SJCRH30 (cell line): ENCODE measurements at regions not wholly inside any gene's neighbourhood (a gene's known extent, or its start where the extent isn't known, plus 50 kb on each side); places are given as distances from the start of the nearest gene placed in this dataset.
A peak's percentile ranks its signal among the peaks of the same experiment; 100 is the strongest.

Experiments
- DNase-seq, 2 experiments: peaks; one replicate each; pipeline ENCODE4 v3.0.0-alpha.2; 2015 to 2020
- H3K27ac ChIP-seq: fragments of 250-450 bp; sonication (Bioruptor Pico); 2 replicates; pipeline ENCODE4 v1.5.1; 2020; ENCODE audit warnings: mild to moderate bottlenecking, moderate library complexity
- H3K27me3 ChIP-seq: fragments of 250-450 bp; sonication (Bioruptor Pico); 2 replicates; pipeline ENCODE4 v1.5.1; 2020; ENCODE audit warnings: mild to moderate bottlenecking, moderate library complexity
- H3K36me3 ChIP-seq: fragments of 250-450 bp; sonication (Bioruptor Pico); 2 replicates; pipeline ENCODE4 v1.5.1; 2020; ENCODE audit warnings: mild to moderate bottlenecking, moderate library complexity
- H3K4me1 ChIP-seq: fragments of 250-450 bp; sonication (Bioruptor Pico); 2 replicates; pipeline ENCODE4 v1.5.1; 2020; ENCODE audit warnings: mild to moderate bottlenecking, moderate library complexity
- H3K4me3 ChIP-seq: fragments of 250-450 bp; sonication (Bioruptor Pico); 2 replicates; pipeline ENCODE4 v1.5.1; 2020; ENCODE audit warnings: mild to moderate bottlenecking, moderate library complexity
- H3K9me3 ChIP-seq: fragments of 250-450 bp; sonication (Bioruptor Pico); replicated peaks from 2 replicates; pipeline ENCODE4 v1.5.1; 2020; ENCODE audit warnings: mild to moderate bottlenecking, moderate library complexity

DNA sequence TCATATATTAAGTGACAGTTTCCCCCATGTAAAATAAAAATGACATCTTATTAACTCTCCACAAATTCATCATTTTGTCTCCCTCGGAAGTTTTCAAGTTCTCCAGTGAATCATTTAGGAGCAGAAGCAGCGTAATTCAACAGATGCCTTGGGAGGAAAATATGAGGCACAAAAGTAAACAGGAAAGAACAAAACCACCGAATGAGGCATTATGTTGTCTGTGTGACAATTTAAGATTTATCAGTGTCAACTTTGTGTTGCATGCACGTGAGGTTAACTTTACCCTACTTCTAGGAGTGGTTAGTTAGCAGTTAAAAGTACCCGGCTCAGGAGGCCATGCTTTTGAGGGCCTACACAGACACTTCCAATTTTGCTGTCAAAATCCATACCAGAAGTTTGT is 258.6 kb downstream of the IPO8 start:
- H3K27me3 ChIP-seq = no peaks in the 10 kb centered on the region
- H3K36me3 ChIP-seq = no peaks in the 10 kb centered on the region
- no peak for DNase-seq
- H3K9me3 ChIP-seq = no peaks in the 10 kb centered on the region
- no peak overlapping the region for H3K4me3 ChIP-seq
- no peak overlapping the region for H3K27ac ChIP-seq
- H3K4me1 ChIP-seq = no peaks in the 10 kb centered on the region

DNA sequence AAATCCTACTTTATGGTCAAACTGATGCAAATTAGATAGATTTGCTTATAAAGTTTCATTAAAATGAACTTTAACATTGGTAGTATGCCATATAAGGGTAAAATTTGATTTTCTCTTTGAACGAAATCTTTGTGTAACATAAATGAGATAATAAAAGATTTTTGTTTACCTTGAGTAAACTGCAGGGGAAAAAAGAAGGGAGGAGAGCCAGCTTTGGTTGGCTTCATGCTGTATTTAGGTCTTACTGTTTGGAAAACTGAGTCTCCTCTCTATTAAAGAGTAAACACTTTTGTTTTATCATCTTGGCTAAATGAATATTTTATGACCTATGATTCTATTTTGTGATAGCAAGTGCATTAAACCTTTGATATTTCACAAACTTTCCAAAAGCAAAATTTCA is 267.6 kb downstream of the IPO8 start:
- Histone ChIP-seq H3K4me3 (no peak overlapping the region), H3K27me3 (no peaks in the 10 kb centered on the region), H3K9me3 (0 out of 2 replicates have a peak, but pooled peaks cover 6% of the 10 kb centered on the region), H3K27ac (no peak overlapping the region), H3K4me1 (no peaks in the 10 kb centered on the region), H3K36me3 (no peaks in the 10 kb centered on the region)
- DNase-seq = no peak

DNA sequence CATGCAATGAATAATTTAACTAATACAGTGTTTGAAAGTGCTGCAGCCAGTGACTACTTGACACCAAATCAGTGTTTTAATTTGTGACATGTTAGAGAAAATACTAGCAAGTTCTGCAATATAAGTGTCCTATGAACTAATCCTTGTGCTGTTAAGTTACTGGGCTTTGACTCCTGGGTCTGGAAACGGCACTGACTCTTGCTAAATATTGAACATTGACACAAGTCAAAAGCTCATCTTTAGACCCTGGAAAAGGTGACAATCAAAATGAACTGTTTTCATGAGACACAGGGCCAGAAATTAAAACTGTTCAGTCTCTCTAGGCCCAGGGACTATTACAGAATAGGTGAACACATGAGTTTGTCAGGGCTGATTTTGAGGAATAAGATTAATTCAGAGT is 268.1 kb downstream of the IPO8 start:
- H3K27me3 ChIP-seq = no peaks in the 10 kb centered on the region
- no peak for DNase-seq
- no peak overlapping the region for H3K27ac ChIP-seq
- no peaks in the 10 kb centered on the region for H3K4me1 ChIP-seq
- no peaks in the 10 kb centered on the region for H3K36me3 ChIP-seq
- 0 out of 2 replicates have a peak, but pooled peaks cover 6% of the 10 kb centered on the region for H3K9me3 ChIP-seq
- H3K4me3 ChIP-seq = no peak overlapping the region

DNA sequence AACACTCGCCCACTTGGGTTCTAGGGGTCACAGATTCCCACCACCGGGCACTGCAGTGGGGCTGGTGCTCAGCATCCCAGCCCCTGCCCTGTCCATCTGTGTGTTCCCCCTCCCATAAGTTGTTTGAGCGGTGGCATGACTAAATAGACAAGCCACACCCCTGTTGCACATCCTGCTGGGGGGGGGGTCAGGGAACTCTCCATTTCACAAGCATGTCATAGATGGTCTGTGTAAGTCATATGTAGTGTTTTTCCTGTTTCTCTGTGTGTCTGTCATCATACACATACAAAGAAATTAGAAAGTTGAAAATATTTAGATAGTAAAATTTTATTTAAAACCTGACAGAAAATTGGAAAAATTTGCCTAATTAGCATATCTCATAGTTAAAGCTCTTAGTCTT is 270.2 kb downstream of the IPO8 start:
- no peaks in the 10 kb centered on the region for H3K36me3 ChIP-seq
- no peak for DNase-seq
- H3K27me3 ChIP-seq = no peaks in the 10 kb centered on the region
- H3K27ac ChIP-seq = no peak overlapping the region
- H3K9me3 ChIP-seq = 0 out of 2 replicates have a peak, but pooled peaks cover 6% of the 10 kb centered on the region
- no peak overlapping the region for H3K4me3 ChIP-seq
- no peaks in the 10 kb centered on the region; the same call in 1 of the 2 replicates for H3K4me1 ChIP-seq

DNA sequence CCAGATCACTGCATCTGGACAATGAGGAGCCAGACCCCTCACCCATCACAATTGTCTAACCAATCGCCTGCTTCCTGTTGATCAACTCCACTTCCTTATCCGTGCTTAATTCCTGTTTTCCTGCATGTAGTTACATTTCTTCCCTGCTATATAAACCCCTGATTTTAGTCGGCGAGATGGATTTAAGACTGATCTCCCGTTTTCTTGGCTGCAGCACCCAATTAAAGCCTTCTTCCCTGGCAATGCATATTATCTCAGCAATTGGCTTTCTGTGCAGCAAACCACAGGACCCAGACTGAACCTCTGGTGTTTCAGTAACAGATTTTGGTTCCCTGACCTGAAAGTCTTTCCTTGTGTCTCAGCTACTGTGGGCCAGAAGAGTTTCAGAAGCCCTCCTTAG is 272.3 kb downstream of the IPO8 start:
- no peaks in the 10 kb centered on the region for H3K36me3 ChIP-seq
- no peak overlapping the region for H3K4me3 ChIP-seq
- 0 out of 2 replicates have a peak, but pooled peaks cover 6% of the 10 kb centered on the region for H3K9me3 ChIP-seq
- no peak overlapping the region for H3K27ac ChIP-seq
- no peaks in the 10 kb centered on the region for H3K27me3 ChIP-seq
- no peaks in the 10 kb centered on the region; the same call in 1 of the 2 replicates for H3K4me1 ChIP-seq
- no peak for DNase-seq

DNA sequence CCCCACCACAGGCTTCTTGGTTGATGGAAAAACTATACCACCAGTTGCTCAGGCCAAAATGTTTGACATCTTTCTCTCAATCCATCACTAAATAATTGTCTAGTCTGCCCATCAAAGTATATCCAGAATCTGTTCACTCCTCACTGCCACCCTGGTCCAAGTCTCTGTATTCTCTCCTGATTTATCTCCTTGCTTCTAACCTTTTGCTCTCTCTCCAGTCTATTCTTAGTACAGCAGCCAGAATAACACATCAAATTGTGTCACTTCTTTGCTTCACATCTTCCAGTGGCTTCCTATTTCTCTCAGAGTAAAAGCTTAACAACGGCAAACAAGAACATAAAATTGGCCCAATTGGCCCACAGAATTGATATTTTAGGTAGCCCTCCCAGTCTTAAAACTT is 272.8 kb downstream of the IPO8 start:
- Histone ChIP-seq H3K9me3 (0 out of 2 replicates have a peak, but pooled peaks cover 6% of the 10 kb centered on the region), H3K4me1 (peaks cover 1% of the 10 kb centered on the region; the same call in 1 of the 2 replicates), H3K36me3 (no peaks in the 10 kb centered on the region), H3K27me3 (no peaks in the 10 kb centered on the region), H3K4me3 (no peak overlapping the region), H3K27ac (no peak overlapping the region)
- no peak for DNase-seq

DNA sequence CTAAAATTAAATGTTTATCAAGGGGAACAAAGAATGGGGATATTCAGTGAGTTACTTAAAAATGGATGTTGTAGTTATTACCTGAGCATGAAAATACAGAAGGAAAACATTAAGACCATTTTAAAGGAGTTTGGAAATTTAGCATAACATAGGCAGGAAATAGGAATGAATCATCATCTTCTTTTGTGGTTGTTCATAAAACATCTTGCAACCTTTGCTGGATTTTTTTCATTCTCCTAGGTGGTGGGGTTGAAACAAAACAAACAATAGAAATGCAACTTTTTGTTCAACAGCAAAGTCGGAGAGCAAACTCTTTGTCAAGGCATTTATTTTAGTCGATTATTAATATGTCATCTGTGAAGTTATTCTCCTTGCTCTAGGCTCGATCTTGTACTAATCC is 275.1 kb downstream of the IPO8 start:
- H3K27me3 ChIP-seq = no peaks in the 10 kb centered on the region
- H3K36me3 ChIP-seq = no peaks in the 10 kb centered on the region
- H3K9me3 ChIP-seq = no peaks in the 10 kb centered on the region
- H3K4me1 ChIP-seq = peaks cover 8% of the 10 kb centered on the region; the same call in 1 of the 2 replicates
- no peak overlapping the region for H3K4me3 ChIP-seq
- DNase-seq = no peak
- H3K27ac ChIP-seq = no peak overlapping the region

DNA sequence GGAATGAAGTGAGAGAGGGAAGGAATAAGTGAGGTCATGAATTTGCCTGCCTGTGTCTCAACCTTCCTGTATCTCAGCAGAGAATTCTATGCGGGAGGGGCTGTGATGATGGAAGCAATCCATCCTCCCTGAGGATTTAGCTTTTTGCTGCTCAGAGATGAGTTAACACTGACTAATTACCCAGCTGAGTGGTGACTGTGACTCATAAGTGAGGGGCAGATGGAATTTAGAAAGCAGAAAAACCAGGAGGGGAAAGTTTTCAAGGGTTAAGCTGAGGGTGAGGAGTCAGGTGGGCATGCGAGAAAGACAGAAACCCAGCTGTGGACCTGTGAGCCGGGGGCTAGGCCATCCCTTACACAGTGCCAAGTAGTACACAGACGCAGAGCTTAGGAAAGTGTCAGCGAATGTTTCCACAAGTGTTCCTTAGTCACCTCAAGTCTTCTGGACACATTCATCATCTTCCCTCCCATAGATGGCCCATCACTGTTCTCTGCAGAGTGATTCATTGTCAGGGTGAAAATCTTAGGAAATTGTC is 277.9 kb downstream of the IPO8 start:
- DNase-seq = peak; percentile 49 to 52
- H3K36me3 ChIP-seq = no peaks in the 10 kb centered on the region
- no peaks in the 10 kb centered on the region for H3K9me3 ChIP-seq
- H3K27ac ChIP-seq = no peak overlapping the region
- no peak overlapping the region for H3K4me3 ChIP-seq
- no peaks in the 10 kb centered on the region for H3K27me3 ChIP-seq
- H3K4me1 ChIP-seq = peaks cover 8% of the 10 kb centered on the region; the same call in 1 of the 2 replicates

DNA sequence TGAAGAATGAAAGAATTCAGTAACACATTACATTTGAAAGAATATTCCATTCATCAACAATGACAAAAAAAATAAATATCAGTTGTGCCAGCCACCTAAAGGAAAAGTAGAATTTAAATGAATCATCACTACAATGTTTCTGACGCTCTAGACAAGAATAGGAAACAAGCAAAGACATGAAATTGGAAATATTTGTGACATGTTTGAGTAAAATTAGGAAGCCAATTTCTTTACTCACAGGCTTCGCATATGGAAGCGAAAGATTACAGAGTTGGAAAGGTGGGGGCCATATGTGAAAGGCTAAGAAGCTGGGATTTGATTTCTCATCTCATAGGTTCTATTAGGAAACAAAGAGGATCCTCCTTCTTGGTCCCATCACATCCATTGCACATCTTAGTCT is 279.0 kb downstream of the IPO8 start:
- H3K36me3 ChIP-seq = no peaks in the 10 kb centered on the region
- H3K27ac ChIP-seq = no peak overlapping the region
- H3K4me3 ChIP-seq = no peak overlapping the region
- H3K9me3 ChIP-seq = no peaks in the 10 kb centered on the region
- peaks cover 8% of the 10 kb centered on the region; the same call in 1 of the 2 replicates for H3K4me1 ChIP-seq
- DNase-seq = no peak
- no peaks in the 10 kb centered on the region for H3K27me3 ChIP-seq

DNA sequence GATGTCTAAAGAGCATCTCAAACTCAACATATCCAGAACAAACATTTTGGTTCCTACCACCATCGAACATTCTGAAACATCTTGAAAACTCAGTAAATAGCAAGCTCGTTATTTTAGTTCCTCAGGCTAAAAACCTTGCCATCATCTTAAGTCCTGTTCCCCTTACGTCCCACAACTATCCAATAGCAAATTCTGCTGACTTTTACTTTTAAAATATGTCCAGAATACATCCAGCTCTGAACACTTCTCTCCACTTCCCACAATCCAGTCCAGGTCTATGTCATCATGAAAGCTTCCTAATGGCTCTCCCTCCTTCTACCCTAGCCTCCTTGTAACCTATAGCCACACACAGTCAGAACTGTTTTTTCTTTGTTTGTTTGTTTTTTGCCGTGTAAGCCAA is 279.9 kb downstream of the IPO8 start:
- Histone ChIP-seq H3K9me3 (no peaks in the 10 kb centered on the region), H3K27me3 (no peaks in the 10 kb centered on the region), H3K27ac (no peak overlapping the region), H3K36me3 (no peaks in the 10 kb centered on the region), H3K4me1 (peaks cover 8% of the 10 kb centered on the region), H3K4me3 (no peak overlapping the region)
- no peak for DNase-seq

DNA sequence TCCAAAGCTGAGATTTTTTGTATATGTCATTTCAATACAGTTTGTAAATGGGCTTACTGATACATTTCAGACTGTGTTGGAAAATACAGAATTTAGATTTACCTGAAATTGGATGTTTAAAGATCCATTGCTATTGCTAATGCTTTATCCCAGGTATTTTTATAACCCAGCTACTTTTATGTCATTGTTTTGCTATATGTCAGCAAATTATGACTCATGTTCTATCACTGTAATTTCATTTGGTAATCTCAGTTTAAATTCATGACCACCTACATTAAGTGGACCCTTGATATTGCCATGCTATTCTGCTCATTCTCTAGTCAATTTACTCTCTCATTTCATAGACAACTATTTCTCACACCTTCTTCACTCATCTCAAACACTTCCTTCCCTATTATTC is 281.2 kb downstream of the IPO8 start:
- Histone ChIP-seq H3K36me3 (no peaks in the 10 kb centered on the region), H3K4me1 (peaks cover 8% of the 10 kb centered on the region), H3K27me3 (no peaks in the 10 kb centered on the region), H3K4me3 (no peak overlapping the region), H3K27ac (no peak overlapping the region), H3K9me3 (no peaks in the 10 kb centered on the region)
- DNase-seq = no peak

DNA sequence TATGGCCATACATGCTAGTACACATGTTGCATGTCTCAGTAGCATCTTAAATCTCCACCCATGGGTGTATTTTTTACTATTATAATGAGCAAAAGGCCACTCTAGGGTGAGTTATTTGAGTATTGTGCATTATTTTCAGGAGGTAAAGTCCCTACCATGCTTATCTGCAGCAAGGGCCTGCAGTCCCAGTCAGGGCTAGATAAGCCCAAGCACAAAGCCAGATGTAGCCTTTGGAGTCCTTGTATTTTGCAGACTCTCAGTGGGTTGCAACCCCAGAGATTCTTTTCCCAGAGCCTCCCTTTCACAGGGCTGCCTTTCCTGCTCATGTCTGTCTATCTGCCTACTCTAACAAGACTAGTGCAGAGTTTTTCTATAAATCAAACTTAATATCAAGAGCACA is 295.3 kb downstream of the IPO8 start:
- Histone ChIP-seq H3K36me3 (no peaks in the 10 kb centered on the region), H3K27me3 (no peaks in the 10 kb centered on the region), H3K9me3 (peaks cover 8% of the 10 kb centered on the region; the same call in 1 of the 2 replicates), H3K27ac (no peak overlapping the region), H3K4me1 (no peaks in the 10 kb centered on the region; the same call in 1 of the 2 replicates), H3K4me3 (no peak overlapping the region)
- DNase-seq = no peak

DNA sequence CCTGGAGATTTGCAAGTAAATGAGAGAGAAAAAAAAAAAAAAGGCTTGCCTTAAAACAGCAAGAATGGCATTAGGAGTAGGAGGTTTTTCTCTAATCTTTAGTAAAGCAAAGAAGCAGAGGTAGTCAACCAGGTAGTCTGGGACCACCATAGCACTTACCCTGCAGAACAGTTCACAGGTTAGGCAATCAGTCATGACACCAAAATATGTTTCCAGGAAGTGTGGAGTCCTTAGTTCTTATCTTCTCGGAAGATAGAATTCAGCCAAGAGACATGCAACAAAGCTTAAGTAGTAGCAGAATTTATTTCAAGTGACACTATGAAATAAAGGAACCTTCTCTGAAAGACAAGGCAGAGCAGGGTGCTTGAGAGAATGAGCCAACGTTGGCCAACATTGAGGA is 295.8 kb downstream of the IPO8 start:
- Histone ChIP-seq H3K4me3 (no peak overlapping the region), H3K36me3 (no peaks in the 10 kb centered on the region), H3K4me1 (no peaks in the 10 kb centered on the region; the same call in 1 of the 2 replicates), H3K27me3 (no peaks in the 10 kb centered on the region), H3K27ac (no peak overlapping the region), H3K9me3 (peaks cover 8% of the 10 kb centered on the region; the same call in 1 of the 2 replicates)
- DNase-seq = no peak

DNA sequence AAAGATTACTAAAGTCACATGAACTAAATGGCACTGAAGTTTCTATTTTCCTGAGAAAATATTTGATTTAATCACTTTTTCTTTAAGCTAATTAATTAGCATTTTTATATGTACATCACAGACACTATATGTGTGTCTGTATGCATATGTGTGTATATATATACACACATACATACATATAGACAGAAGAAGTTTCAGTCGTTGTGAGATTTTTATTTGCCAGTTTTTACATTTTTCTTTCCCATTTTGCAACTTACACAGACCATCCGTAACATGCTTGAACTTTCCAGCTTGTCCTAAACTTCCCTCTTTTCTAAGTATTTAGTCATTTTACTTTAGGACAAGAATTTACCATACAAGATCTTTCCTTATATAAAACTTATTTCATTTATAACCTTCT is 299.1 kb downstream of the IPO8 start:
- H3K27ac ChIP-seq = no peak overlapping the region
- DNase-seq = no peak
- peaks cover 13% of the 10 kb centered on the region for H3K9me3 ChIP-seq
- no peak overlapping the region for H3K4me3 ChIP-seq
- no peaks in the 10 kb centered on the region for H3K4me1 ChIP-seq
- no peaks in the 10 kb centered on the region for H3K36me3 ChIP-seq
- H3K27me3 ChIP-seq = no peaks in the 10 kb centered on the region

DNA sequence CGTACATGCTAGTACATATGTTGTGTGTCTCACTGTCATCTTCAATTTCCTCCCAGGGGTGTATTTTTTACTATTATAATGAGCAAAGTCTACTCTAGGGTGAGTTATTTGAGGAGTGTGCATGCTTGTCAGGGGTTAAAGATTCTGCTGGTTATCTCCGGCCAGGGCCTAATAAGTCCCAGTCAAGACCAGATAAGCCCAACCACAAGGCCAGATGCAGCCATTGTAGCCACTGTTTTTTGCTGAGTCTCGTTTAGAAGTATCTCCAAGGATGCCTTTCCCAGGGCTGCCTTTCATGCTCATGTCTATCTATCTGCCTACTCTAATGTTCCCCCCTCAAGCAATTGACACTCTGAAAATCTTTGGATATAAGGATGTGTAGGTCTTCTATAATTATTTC is 300.5 kb downstream of the IPO8 start:
- Histone ChIP-seq H3K27me3 (no peaks in the 10 kb centered on the region), H3K36me3 (no peaks in the 10 kb centered on the region), H3K9me3 (peaks cover 20% of the 10 kb centered on the region), H3K4me1 (no peaks in the 10 kb centered on the region), H3K4me3 (no peak overlapping the region), H3K27ac (no peak overlapping the region)
- DNase-seq = no peak

DNA sequence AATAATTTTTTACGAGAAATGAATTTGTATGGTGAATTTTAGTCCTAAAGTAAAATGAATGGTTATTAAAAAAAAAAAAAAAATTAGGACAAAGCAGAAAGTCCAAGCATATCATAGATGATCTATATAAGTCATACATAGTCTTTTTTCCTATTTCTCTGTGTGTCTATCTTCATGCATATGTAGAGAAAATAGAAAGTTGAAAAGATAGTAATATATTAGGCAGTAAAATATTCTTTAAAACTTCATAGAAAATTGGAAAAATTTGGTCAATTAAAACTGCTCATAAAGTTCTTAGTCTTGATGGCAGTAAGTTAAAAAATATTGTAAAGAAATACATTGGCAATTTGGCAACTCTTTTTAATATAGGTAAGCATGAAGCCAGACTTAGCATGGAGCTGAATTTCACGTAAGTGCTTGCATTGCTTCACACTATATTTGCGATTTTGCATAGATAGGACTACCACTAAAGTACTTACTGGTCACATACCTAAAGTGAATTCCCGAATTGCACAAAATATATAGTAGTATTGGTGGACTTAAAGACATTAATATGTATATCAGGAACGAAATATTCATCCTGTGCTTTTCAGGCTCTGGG is 303.8 kb downstream of the IPO8 start:
- no peaks in the 10 kb centered on the region for H3K4me1 ChIP-seq
- no peak for DNase-seq
- no peaks in the 10 kb centered on the region for H3K36me3 ChIP-seq
- H3K4me3 ChIP-seq = no peak overlapping the region
- peaks cover 16% of the 10 kb centered on the region for H3K9me3 ChIP-seq
- H3K27me3 ChIP-seq = no peaks in the 10 kb centered on the region
- H3K27ac ChIP-seq = no peak overlapping the region
